ENCODE measurements at regions not wholly inside any gene's neighbourhood (a gene's known extent, or its start where the extent isn't known, plus 50 kb on each side); places are given as distances from the start of the nearest gene placed in this dataset.

GRCh38 chr20:40758790-40759189 lies 69.8 kb upstream of the MAFB start:
- H3K9me2 ChIP-seq (ENCODE audit: insufficient read depth) = no peaks in the 10 kb centered on the region
- intact Hi-C loops (cut with micrococcal nuclease) = no loop called here
- no peaks in the 10 kb centered on the region for H3K79me2 ChIP-seq (ENCODE audit: insufficient read depth, low read length)
- H3K27ac ChIP-seq (ENCODE audit: low read depth, low read length) = no peak overlapping the region
- no peaks in the 10 kb centered on the region for H3K27me3 ChIP-seq (ENCODE audit: insufficient read depth, low read length)
- CTCF ChIA-PET = no interaction called here
- no TSS peak for BruUV-seq (replicated peaks)
- RAD21 ChIA-PET (ENCODE audit: low non-redundant PET in 1 of 2, low total read pairs in 2 of 2, uncharacterized antibody in 2 of 2, unreplicated experiment in 2 of 2) = no interaction called here
- H3K9me3 ChIP-seq (ENCODE audit: control insufficient read depth in 1 of 2, insufficient read depth in 1 of 2, low read depth in 1 of 2, low read length in 2 of 2) = no peaks in the 10 kb centered on the region
- H3K4me1 ChIP-seq (ENCODE audit: control insufficient read depth in 1 of 2, insufficient read depth in 2 of 2, low read length in 2 of 2) = no peaks in the 10 kb centered on the region
- no peak overlapping the region for H3K4me3 ChIP-seq (replicated peaks in 1 of 2; ENCODE audit: low read depth in 1 of 2, low read length in 2 of 2)
- H2AFZ ChIP-seq (ENCODE audit: low read depth, low read length, poor library complexity, severe bottlenecking) = no peak overlapping the region
- no peak overlapping the region for H3K4me2 ChIP-seq (ENCODE audit: low read length)
- POLR2A ChIA-PET = no interaction called here
- DNase-seq (ENCODE audit: low read depth, low spot score) = no peak
- H3K36me3 ChIP-seq (ENCODE audit: control insufficient read depth in 1 of 2, insufficient read depth in 2 of 2, low read length in 2 of 2) = no peaks in the 10 kb centered on the region
- no peaks in the 10 kb centered on the region for H4K20me1 ChIP-seq (ENCODE audit: insufficient read depth)
- no peak overlapping the region for H3K9ac ChIP-seq (ENCODE audit: low read length)
- ATAC-seq = no peak
- TF ChIP-seq EGR1 (IDR thresholded peaks at IDR 0.05; ENCODE audit: low read depth) = no peak
- TF ChIP-seq, protein P1, sequence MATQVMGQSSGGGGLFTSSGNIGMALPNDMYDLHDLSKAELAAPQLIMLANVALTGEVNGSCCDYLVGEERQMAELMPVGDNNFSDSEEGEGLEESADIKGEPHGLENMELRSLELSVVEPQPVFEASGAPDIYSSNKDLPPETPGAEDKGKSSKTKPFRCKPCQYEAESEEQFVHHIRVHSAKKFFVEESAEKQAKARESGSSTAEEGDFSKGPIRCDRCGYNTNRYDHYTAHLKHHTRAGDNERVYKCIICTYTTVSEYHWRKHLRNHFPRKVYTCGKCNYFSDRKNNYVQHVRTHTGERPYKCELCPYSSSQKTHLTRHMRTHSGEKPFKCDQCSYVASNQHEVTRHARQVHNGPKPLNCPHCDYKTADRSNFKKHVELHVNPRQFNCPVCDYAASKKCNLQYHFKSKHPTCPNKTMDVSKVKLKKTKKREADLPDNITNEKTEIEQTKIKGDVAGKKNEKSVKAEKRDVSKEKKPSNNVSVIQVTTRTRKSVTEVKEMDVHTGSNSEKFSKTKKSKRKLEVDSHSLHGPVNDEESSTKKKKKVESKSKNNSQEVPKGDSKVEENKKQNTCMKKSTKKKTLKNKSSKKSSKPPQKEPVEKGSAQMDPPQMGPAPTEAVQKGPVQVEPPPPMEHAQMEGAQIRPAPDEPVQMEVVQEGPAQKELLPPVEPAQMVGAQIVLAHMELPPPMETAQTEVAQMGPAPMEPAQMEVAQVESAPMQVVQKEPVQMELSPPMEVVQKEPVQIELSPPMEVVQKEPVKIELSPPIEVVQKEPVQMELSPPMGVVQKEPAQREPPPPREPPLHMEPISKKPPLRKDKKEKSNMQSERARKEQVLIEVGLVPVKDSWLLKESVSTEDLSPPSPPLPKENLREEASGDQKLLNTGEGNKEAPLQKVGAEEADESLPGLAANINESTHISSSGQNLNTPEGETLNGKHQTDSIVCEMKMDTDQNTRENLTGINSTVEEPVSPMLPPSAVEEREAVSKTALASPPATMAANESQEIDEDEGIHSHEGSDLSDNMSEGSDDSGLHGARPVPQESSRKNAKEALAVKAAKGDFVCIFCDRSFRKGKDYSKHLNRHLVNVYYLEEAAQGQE (IDR thresholded peaks at IDR 0.05; ENCODE audit: low read depth) = no peak
- TF ChIP-seq CTCF (IDR thresholded peaks at IDR 0.05 in 2 of 3, conservative IDR thresholded peaks at IDR 0.05 in 1 of 3; ENCODE audit: borderline replicate concordance in 1 of 3, insufficient read depth in 1 of 3, low read depth in 2 of 3, low read length in 2 of 3) = no peak
- no peak for TF ChIP-seq SIN3A (IDR thresholded peaks at IDR 0.05; ENCODE audit: low read depth)
- no peak for TF ChIP-seq POLR2AphosphoS5 (IDR thresholded peaks at IDR 0.05; ENCODE audit: low read depth, low read length)
- TF ChIP-seq RAD21 (IDR thresholded peaks at IDR 0.05; ENCODE audit: low read depth) = no peak
- TF ChIP-seq FOSL1 (IDR thresholded peaks at IDR 0.05; ENCODE audit: low read depth) = no peak
